Peyer's patch (tissue), 4 donors: ENCODE measurements at regions not wholly inside any gene's neighbourhood (a gene's known extent, or its start where the extent isn't known, plus 50 kb on each side); places are given as distances from the start of the nearest gene placed in this dataset.

ENCODE experiments used
- CTCF ChIP-seq, 6 experiments: fragments of 450-650 bp in 4 of 6; fragments of 200-600 bp in 2 of 6; sonication (generic) in 1 of 6; IDR thresholded peaks; one replicate each; pipeline ENCODE4 v1.5.1; 2017 to 2019; ENCODE audit warnings: antibody characterized with exemption in 6 of 6, mild to moderate bottlenecking in 3 of 6, moderate library complexity in 1 of 6
- POLR2A ChIP-seq, 2 donors: fragments of 450-650 bp; IDR thresholded peaks; one replicate each; pipeline ENCODE4 v1.5.1; 2017; ENCODE audit warnings: antibody characterized with exemption in 2 of 2, mild to moderate bottlenecking in 2 of 2, moderate library complexity in 2 of 2

GRCh38 chr18:70991577-70991976 lies 702.7 kb downstream of the SOCS6 start:
- no peak for TF ChIP-seq CTCF (IDR thresholded peaks at IDR 0.05)
- no peak for TF ChIP-seq POLR2A (IDR thresholded peaks at IDR 0.05)
